HEK293 (cell line): ENCODE measurements at regions not wholly inside any gene's neighbourhood (a gene's known extent, or its start where the extent isn't known, plus 50 kb on each side); places are given as distances from the start of the nearest gene placed in this dataset.

ENCODE experiments used
- CTCF ChIA-PET: fragments of 350-600 bp; formaldehyde crosslinking; extraction: SDS; loops from one replicate; lab custom pipeline; 2021; ENCODE audit warnings: antibody characterized with exemption; lab: Yijun Ruan, JAX
- POLR2A ChIA-PET: fragments of 300-600 bp; formaldehyde crosslinking; extraction: SDS; loops from one replicate; lab custom pipeline; 2020; ENCODE audit warnings: antibody characterized with exemption, inconsistent platforms; lab: Yijun Ruan, JAX
- H3K27ac ChIP-seq: fragments of 200-500 bp; sonication (Bioruptor generic); 2 replicates; pipeline ENCODE4 v1.5.1; 2014; ENCODE audit warnings: low read depth, low read length, control low read depth, inconsistent platforms; ENCODE audit errors: extremely low read depth
- H3K36me3 ChIP-seq, 2 experiments: fragments of 200-500 bp in 1 of 2; sonication (Bioruptor generic) in 1 of 2; 1 replicate in 1 of 2; 2 replicates in 1 of 2; pipeline ENCODE4 v1.5.1; 2014 to 2017; ENCODE audit warnings: inconsistent platforms in 2 of 2, low read length in 2 of 2; ENCODE audit not compliant: control insufficient read depth in 2 of 2, insufficient read depth in 1 of 2
- H3K4me1 ChIP-seq: fragments of 200-500 bp; sonication (Bioruptor generic); 2 replicates; pipeline ENCODE4 v1.5.1; 2014; ENCODE audit warnings: mild to moderate bottlenecking, low read length, inconsistent platforms; ENCODE audit not compliant: control insufficient read depth, insufficient read depth
- H3K4me3 ChIP-seq: 2 replicates; pipeline ENCODE4 v1.5.1; 2011; ENCODE audit warnings: low read depth, mild to moderate bottlenecking, control low read depth, low read length, moderate library complexity
- H3K9me3 ChIP-seq: fragments of 200-500 bp; sonication (Bioruptor generic); 2 replicates; pipeline ENCODE4 v1.5.1; 2014; ENCODE audit warnings: low read depth, low read length, inconsistent platforms; ENCODE audit not compliant: control insufficient read depth, insufficient read depth
- KLF17 ChIP-seq: fragments of 450-650 bp; formaldehyde crosslinking; IDR thresholded peaks from 2 replicates; pipeline ENCODE4 v1.5.1; 2016; ENCODE audit warnings: missing biosample characterization, missing genetic modification characterization
- MZF1 ChIP-seq: fragments of 450-650 bp; formaldehyde crosslinking; IDR thresholded peaks from 2 replicates; pipeline ENCODE4 v1.5.1; 2017; ENCODE audit warnings: missing biosample characterization, missing genetic modification characterization, borderline replicate concordance
- PRDM6 ChIP-seq: fragments of 450-650 bp; formaldehyde crosslinking; IDR thresholded peaks from 2 replicates; pipeline ENCODE4 v1.5.1; 2017; ENCODE audit warnings: missing biosample characterization, missing genetic modification characterization
- SCRT1 ChIP-seq: fragments of 450-650 bp; formaldehyde crosslinking; IDR thresholded peaks from 2 replicates; pipeline ENCODE4 v1.5.1; 2016; ENCODE audit warnings: missing biosample characterization, missing genetic modification characterization, borderline replicate concordance
- SP3 ChIP-seq: fragments of 450-650 bp; formaldehyde crosslinking; IDR thresholded peaks from 2 replicates; pipeline ENCODE4 v1.5.1; 2016; ENCODE audit warnings: missing biosample characterization, missing genetic modification characterization
- TRIM28 ChIP-seq: IDR thresholded peaks from 2 replicates; pipeline ENCODE4 v1.6.1; 2011; ENCODE audit warnings: low read length, control low read depth, borderline replicate concordance
- ZBTB48 ChIP-seq: fragments of 450-650 bp; formaldehyde crosslinking; IDR thresholded peaks from 2 replicates; pipeline ENCODE4 v1.5.1; 2016; ENCODE audit warnings: missing biosample characterization, missing genetic modification characterization
- ZBTB6 ChIP-seq: fragments of 450-650 bp; formaldehyde crosslinking; IDR thresholded peaks from 2 replicates; pipeline ENCODE4 v1.5.1; 2017; ENCODE audit warnings: missing biosample characterization, missing genetic modification characterization
- ZNF155 ChIP-seq: fragments of 450-650 bp; formaldehyde crosslinking; IDR thresholded peaks from 2 replicates; pipeline ENCODE4 v1.5.1; 2016; ENCODE audit warnings: missing biosample characterization, missing genetic modification characterization
- ZNF175 ChIP-seq: fragments of 450-650 bp; formaldehyde crosslinking; IDR thresholded peaks from 2 replicates; pipeline ENCODE4 v1.5.1; 2016; ENCODE audit warnings: missing biosample characterization, missing genetic modification characterization
- ZNF274 ChIP-seq, 2 experiments: fragments of 200-500 bp in 1 of 2; fragments of 450-650 bp in 1 of 2; sonication (Bioruptor generic) in 1 of 2; formaldehyde crosslinking in 1 of 2; IDR thresholded peaks; 2 replicates each; pipeline versions ENCODE4 v1.5.1 to v1.6.1; 2014 to 2016; ENCODE audit warnings: borderline replicate concordance in 1 of 2, inconsistent platforms in 1 of 2, low read length in 1 of 2, missing biosample characterization in 1 of 2, missing genetic modification characterization in 1 of 2
- ZNF391 ChIP-seq: fragments of 450-650 bp; formaldehyde crosslinking; IDR thresholded peaks from 2 replicates; pipeline ENCODE4 v1.5.1; 2016; ENCODE audit warnings: low read depth, missing biosample characterization, missing genetic modification characterization, borderline replicate concordance
- ZNF585B ChIP-seq: fragments of 450-650 bp; formaldehyde crosslinking; IDR thresholded peaks from 2 replicates; pipeline ENCODE4 v1.5.1; 2016; ENCODE audit warnings: missing biosample characterization, missing genetic modification characterization
- ZNF639 ChIP-seq: fragments of 450-650 bp; formaldehyde crosslinking; IDR thresholded peaks from 2 replicates; pipeline ENCODE4 v1.5.1; 2016; ENCODE audit warnings: missing biosample characterization, missing genetic modification characterization
- ZNF677 ChIP-seq: fragments of 450-650 bp; IDR thresholded peaks from 2 replicates; pipeline ENCODE4 v1.5.0; 2018; ENCODE audit warnings: missing biosample characterization, mild to moderate bottlenecking, missing genetic modification characterization, moderate library complexity
- ZSCAN30 ChIP-seq: fragments of 450-650 bp; IDR thresholded peaks from 2 replicates; pipeline ENCODE4 v1.5.1; 2018; ENCODE audit warnings: missing biosample characterization, mild to moderate bottlenecking, missing genetic modification characterization, moderate library complexity

DNA sequence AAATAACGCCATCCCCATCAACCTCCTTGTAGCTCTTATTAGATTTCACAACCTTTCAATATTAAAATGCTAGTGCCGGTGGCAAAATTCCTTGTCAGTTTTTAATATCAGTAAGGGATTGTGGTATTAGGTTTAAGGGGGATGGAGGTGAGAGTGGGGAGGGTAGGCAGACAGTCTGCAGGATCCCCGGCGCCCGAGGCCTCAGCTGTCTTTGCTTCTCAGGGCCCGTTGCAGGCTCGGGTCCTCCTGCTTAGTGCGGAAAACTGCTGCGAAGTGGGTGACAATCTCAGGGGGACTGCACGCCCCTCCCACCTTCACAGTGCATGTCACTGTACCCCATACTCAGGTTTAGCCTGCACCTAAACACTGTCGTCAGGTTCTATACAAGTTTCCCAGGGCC, 274.3 kb upstream of the PODXL start (continued):
- TF ChIP-seq KLF17, result no peak
- TF ChIP-seq ZNF274 (IDR thresholded peaks at IDR 0.05; ENCODE audit: low read length), result no peak
- no peak for TF ChIP-seq ZNF274 (tag by site-specific recombination; IDR thresholded peaks at IDR 0.05; ENCODE audit: borderline replicate concordance)
- TF ChIP-seq ZNF585B (tag by site-specific recombination), result no peak

DNA sequence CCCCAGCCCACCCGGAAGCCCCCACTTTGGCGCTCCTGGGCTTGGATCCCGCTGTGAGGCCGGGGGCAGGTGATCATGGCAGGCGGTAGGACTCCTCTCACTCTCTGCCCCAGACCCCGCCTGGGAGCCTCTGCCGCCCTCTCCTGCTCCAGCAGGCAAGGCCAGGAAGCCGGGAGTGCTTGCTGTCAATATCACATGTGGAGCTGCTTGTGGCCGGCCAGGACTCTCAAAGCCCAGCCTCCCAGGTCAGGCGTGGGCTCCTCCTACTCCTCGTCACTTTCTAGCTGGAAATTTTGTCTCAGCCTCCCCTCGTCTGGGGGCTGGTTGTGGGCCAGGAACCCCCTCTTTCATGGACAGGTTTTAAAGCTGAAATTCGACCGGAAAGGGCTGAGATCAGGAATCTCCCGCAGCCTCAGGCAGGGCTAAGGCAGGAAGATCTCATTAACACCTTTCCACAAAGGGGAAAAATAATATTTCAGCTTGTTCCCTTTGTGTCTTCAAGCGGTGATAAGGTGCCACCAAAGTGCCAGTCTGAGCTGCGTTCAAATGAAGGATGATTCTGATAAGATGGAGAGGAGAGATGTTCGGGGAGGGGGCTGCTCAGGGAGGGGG, 273.6 kb upstream of the PODXL start:
- POLR2A ChIA-PET, result interaction anchor here (0.6 kb wide), 1 partner anchor 21 kb away, joined by 4 read pairs; no protein-coding TSS in a partner anchor
- no peaks in the 10 kb centered on the region for H3K36me3 ChIP-seq
- no peaks in the 10 kb centered on the region for H3K4me1 ChIP-seq
- no peak for TF ChIP-seq PRDM6
- no peak for TF ChIP-seq ZSCAN30 (tag by site-specific recombination)
- no peak overlapping the region for H3K4me3 ChIP-seq
- no peak overlapping the region for H3K27ac ChIP-seq
- CTCF ChIA-PET, result interaction anchor here (2.5 kb wide), 1 partner anchor 29 kb away, joined by 10 read pairs; no protein-coding TSS in a partner anchor
- no peaks in the 10 kb centered on the region for H3K9me3 ChIP-seq

- H3K4me1 ChIP-seq, result no peaks in the 10 kb centered on the region
- TF ChIP-seq MZF1 (tag by site-specific recombination), result no peak
- TF ChIP-seq SP3, result no peak
- TF ChIP-seq SCRT1 (tag by site-specific recombination), result no peak
- no peak for TF ChIP-seq ZNF585B (tag by site-specific recombination)
- TF ChIP-seq ZNF155 (tag by site-specific recombination), result no peak
- no peak for TF ChIP-seq ZNF391 (tag by site-specific recombination)
- no peak for TF ChIP-seq ZNF677
- no peak for TF ChIP-seq ZBTB48 (tag by site-specific recombination)
- TF ChIP-seq TRIM28, result no peak
- no peak for TF ChIP-seq ZNF175 (tag by site-specific recombination)
- TF ChIP-seq ZBTB6 (tag by site-specific recombination), result no peak
- no peak for TF ChIP-seq ZNF639 (tag by site-specific recombination)
- ChIA-PET POLR2A (no interaction called here), CTCF (interaction anchor here (1.1 to 1.2 kb wide), 2 partner anchors 18 to 32 kb away, joined by 3 to 8 read pairs; no protein-coding TSS in a partner anchor)
- H3K4me3 ChIP-seq, result no peak overlapping the region
- H3K27ac ChIP-seq, result no peak overlapping the region
- no peaks in the 10 kb centered on the region for H3K9me3 ChIP-seq
- no peaks in the 10 kb centered on the region for H3K36me3 ChIP-seq
Measured at GRCh38 chr7:131827421-131827820, 271.0 kb upstream of the PODXL start.
